8988T (cell line): ENCODE measurements at regions not wholly inside any gene's neighbourhood (a gene's known extent, or its start where the extent isn't known, plus 50 kb on each side); places are given as distances from the start of the nearest gene placed in this dataset.
"Not testable (repeated sequence)": the region's sequence is repeated elsewhere in the genome, so short reads cannot be mapped to it uniquely, and the experiment has no call there.

Experiments used
- DNase-seq: peaks from one replicate; pipeline ENCODE4 v3.0.0; 2011

DNA sequence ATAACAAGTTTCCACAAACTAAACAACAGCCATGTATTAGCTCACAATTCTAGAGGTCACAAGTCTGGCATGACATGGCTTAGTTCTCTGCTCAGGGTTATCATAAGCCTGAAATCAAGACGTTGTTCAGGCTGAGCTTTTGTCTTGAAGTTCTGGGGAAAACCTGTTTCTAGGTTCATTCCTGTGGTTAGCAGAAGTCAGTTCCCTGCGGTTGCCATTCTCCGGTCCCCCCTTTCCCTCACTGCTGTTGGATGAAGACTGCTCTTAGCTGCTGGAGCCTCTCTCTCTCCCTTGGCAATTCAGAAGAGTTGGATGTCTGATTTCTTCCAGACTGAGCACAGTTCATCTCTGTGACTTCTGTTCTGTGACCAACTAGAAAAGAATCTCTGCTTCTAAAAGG, 962.6 kb downstream of the PCDH7 start:
- DNase-seq: no peak

DNA sequence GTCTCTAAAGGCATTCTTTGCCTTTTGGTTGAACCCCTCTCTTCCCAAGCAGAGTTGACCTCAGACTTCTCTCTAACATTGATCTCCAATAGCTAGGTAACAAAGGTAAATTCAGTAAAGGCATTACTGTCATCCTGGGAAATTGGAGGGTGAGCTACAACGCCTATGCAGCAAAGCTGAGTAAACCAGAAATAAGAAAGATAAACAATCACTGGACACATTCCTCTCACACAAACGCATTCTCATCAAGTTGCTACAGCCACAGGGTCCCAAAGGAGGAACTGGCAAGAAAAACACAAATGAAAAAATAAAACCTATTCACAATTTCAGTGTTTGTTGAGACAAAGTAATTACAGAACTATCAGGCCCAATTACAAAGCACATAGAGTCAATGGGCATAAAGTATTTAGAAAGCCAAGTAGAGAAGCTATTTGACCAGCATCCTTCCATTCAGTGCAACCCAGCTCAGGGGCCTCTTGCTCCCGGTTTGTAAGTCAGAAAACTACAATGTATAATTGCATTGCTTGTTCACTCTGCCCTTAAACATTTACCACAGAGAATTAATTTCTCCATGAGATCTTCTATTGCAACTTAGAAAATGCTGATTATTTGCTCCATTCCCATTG, 967.7 kb downstream of the PCDH7 start:
- DNase-seq: no peak

DNA sequence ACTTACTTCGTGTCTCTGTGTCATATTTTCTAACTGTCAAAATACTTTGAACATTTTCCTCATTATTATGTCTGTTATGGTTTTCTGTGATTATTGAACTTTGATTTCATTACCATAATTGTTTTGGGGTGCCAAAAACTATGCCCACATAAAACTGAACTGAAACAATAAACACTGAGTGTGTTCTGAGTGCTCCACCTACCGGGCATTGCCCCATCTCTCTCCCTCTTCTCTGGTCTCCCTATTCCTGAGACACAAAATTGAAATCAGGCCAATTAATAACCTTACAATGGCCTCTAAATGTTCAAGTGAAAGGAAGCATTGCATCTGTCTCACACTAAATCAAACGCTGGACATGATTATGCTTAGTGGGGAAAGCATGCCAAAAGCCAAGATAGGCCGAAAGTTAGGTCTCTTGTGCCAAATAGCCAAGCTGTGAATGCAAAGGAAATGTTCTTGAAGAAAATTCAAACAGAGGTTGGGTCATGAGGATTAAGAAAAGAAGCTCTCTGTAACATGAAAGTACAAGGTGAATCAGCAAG, 972.3 kb downstream of the PCDH7 start:
- DNase-seq: no peak

DNA sequence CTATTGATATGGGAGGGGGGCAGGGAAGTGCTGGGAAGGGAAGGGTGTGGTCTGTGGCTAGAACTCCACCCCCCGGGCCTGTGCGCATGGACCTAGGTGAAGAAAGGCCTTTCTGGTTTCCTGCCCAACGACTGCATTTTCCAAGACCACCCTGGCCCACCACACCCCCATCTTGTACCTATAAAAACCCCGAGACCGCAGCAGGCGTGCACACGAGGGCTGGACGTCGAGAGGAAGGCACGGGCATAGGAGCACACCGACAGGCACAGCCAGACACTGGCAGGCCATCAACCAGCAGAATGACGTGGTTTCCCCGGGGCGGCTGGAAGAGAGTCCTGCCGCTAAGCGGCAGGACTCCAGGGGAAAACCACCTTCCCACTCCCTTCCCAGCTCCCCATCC, 981.1 kb downstream of the PCDH7 start:
- no peak for DNase-seq

DNA sequence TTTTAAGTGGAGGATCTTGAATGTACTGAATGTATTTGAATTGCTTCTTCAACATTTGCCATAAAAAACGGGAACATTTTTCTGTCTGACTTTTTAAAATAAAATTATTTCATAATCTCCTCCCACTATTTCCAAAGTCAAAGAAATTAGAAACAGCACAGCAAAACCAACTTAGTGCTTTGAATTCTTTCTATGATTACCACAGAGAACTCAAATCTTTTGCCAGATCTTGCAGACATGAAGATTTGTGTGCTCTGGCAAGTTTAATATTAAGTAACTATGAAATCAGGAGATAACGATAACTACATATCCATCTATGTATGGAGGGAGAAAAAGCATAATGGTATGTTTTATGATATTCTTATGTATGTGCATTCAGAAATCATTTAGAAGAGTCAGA, 982.2 kb downstream of the PCDH7 start:
- no peak for DNase-seq

DNA sequence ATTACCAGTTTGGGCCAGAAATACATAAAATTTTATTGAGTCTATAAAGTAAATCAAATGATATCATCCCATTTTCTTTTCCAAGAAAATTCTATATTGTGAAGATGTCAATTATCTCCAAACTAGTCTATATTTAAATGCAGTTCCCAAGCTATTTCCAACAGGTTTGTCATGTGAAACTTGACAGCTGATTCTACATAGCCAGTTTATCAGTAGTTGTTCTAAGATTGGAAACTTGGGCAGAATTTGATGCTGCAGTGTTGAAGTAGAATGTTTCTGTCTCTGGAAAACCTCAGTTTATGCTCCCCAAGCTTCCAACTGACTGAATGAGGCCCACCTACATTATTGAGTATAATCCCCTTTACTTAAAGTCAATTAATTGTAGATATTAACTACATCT, 994.1 kb downstream of the PCDH7 start:
- no peak for DNase-seq

DNA sequence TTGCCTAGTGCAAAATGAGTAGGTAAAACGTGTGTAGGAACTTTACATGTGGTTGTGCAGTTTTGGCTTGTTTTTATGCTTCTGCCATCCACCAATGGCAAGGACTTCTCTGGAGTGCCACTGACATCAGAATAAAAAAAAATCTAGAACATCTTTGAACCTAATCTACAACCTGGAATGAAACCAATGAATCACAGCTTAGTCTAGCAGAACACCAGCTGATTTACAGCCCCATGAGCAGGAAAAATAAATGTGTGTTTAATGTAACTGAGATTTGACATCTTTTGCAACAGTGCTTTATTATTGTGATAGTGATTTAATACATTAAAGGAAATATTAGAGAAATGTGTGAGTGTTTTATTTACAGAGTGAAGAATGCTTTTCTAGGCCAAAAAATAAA, 995.1 kb downstream of the PCDH7 start:
- DNase-seq: no peak

DNA sequence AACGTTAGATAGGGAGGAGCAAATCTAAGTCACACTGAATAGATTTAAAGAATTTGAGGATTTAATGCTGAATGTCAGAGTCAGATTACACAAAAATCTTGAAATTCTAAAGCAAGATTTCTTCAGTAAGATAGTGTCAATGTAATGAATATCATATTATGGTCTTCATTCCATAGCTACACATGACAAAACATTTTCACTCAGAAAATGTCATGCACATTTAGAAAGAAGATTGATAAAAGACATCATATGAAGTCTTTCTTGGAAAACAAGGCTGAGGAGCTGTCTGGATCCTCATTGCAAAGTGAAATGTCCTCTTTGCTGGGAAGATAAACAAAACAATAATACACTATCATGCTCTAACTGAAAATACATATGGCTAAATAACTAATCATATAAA, 1006.9 kb downstream of the PCDH7 start:
- DNase-seq: no peak

DNA sequence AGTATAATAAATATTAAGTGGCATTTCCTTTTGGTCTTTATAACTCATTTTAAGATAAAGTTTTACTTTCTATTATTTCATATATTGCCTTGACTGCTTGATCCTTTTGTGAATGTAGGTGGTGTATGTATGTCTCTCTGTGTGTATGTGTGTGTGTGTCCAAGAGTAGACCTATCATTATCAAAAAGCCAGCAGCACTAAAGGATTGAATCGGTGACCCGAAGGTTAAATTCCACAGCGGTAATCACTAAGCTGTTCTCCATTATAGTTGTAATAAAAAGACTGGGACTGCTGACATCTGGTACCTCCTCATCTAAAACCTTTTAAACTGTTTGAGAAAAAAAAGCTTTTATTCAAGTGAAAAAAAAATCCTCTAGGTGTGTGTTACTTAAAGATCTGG, 1014.8 kb downstream of the PCDH7 start:
- no peak for DNase-seq

DNA sequence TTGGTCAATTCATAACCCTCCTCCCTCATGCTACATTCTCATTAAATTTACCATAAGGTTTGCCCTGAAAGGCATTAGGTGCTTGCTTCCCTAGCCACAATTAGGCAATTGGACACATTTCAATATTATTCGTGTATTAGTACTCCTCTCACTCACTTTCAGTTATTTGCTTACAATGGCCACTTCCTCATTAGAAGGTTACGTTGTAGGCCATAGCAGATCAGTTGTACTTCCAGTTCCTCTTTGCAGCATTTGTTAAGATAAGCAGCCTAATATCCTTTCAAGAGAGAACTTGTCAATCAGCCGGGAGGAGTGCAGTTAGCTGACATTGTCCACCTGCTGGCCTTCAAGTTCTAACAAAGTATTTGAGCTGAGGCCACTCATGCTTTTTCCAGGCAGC, 1017.2 kb downstream of the PCDH7 start:
- DNase-seq: no peak

DNA sequence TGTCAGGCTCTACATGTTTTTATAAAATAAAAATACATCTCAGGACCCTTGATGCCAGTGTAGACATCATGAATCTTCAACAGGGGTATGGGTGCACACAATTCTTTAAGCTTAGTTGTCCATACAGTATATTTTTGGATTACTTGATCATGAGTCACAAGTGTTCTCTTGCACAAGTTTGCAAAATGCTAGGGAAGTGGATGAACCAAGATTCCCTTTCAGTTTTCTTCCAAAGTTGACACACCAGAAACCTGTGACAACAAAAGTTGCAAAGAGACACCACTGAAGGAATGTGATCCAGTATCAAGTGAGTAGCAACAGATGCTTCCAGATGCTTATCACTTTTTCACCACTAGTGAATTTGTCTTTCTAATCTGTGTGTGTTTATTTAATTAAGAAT, 1021.2 kb downstream of the PCDH7 start:
- DNase-seq: no peak

DNA sequence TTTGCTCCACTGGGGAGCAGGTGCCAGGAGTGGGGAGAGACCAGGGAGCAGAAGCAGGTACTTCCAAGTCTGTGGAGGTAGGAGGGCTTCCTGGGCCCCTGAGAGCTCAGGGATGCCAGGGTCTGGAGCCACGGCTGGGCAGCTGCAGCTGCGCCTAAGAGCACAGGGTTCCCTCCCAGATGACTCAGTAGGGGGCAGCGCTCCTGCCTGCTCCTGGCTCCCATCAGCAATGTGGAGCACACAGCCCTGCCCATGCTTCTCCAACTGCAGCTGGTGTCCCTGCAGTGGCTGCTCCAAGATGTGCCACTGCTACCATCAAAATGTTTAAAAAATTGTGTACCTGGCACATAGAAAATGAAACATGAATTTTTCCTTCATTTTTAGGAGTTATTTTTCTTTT, 1028.2 kb downstream of the PCDH7 start:
- DNase-seq: no peak

DNA sequence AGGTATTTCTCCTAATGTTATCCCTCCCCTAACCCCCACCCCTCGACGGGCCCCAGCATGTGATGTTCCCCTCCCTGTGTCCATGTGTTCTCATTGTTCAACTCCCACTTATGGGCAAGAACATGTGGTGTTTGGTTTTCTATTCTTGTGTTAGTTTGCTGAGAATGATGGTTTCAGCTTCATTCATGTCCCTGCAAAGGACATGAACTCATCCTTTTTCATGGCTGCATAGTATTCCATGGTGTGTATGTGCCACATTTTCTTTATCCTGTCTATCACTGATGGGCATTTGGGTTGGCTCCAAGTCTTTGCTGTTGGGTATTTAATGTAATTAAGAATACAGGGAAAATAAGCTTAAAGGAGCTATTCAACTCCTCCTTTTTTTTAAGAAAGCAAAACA, 1030.4 kb downstream of the PCDH7 start:
- not testable (repeated sequence) for DNase-seq

DNA sequence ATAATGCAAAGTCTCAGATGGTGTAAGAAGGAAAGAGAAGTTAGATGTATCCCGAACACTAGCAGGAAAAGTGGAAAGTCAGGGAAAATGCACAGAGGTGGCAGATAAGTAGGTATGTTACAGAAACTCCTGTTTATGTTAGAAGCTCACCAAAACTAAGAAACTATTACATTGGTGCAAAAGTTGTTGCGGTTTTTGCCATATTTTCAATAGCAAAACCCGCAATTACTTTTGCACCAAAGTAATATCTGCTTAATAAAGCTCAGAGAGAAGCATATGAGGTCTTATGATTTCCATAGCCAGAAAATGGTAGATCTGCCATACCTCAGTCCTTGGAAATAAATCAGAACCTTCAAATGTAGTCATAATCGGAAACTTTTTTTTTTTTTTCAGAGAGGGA, 1035.6 kb downstream of the PCDH7 start:
- no peak for DNase-seq

DNA sequence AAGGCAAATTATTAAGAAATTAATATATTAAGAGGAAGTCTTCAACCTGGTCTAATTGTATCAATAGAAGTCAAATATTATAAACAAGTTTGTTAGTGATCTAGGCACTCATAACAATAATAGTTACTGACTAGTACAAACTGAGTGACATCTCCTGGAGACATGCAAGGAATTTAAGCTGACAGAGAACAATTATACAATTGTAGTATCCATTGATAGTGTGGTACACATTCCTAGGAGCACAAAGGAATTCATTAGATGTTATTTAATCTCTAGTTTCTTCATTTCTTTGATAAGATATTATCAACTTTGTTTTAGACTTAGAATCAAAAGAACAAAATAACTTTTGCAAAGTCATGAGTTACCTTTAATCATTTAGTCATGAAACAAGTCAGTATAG, 1048.6 kb downstream of the PCDH7 start:
- DNase-seq: no peak

DNA sequence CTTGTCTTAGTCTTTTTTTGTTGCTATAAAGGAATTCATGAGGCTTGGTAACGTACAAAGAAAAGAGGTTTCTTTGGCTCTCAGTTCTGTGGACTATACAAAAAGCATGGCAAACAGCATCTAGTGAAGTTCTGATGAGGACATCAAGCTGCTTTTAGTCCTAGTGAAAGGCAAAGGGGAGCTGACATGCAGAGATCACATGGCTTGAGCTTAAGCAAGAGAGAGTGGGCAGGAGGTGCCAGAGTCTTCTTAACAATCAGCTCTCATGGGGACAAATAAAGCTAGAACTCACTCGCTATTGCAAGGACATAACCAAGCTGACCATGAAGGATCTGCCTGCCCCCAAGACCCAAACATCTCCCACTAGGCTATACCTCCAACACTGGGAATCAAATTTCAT, 1063.1 kb downstream of the PCDH7 start:
- DNase-seq: no peak

DNA sequence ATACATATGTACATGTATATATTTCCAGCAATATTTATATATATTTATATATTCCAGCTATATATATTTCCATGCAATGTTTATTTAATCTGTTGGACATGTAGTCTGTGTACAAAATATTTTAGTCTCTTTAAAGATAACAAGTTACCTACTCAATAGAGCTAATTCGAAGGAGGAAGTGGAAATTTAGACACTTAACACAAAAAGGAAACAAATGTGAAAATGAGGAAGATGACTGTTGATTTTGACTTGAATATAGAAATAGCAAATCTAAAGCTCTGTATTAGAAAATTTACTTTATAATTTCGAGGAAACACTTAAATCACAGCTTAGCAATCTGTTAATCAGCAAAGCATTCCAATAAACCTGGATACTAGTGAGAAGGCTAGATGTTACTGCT, 1064.4 kb downstream of the PCDH7 start:
- no peak for DNase-seq

DNA sequence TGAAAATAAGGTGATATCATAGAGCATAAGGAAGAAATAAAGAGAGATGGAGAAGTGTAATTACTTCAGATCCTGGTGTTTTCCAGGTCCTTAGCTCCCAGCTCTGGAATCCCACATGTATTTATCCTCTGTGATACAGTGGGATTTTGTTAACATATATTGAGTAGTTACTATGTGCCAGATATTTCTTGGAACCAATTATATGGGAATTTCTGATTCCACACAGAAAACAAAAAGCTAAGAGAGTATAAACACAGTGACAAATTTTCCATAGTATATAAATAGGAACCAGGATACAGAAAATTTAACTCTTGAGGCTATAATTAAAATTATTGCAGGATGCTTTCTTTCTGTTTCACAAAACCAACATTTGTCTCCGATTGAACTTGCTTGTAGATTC, 1067.5 kb downstream of the PCDH7 start:
- no peak for DNase-seq

DNA sequence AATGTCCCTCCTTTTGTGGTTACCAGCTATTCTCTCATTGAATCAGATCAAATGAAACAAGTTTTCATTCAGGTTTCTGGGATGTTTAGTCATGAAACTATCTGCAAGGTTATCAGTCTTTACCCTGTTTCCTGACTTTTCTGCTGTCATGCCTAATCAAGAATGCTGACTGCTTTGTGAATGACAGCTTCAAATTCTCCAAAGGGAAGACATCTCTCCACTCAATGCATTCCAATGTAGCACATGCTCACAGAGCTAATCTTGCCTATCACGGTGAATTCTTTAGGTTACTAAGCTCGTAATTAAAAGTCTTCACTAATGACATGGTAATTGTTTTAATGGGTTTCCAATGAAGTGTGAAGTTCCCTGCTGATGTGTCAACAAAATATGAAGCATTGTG, 1068.5 kb downstream of the PCDH7 start:
- no peak for DNase-seq

DNA sequence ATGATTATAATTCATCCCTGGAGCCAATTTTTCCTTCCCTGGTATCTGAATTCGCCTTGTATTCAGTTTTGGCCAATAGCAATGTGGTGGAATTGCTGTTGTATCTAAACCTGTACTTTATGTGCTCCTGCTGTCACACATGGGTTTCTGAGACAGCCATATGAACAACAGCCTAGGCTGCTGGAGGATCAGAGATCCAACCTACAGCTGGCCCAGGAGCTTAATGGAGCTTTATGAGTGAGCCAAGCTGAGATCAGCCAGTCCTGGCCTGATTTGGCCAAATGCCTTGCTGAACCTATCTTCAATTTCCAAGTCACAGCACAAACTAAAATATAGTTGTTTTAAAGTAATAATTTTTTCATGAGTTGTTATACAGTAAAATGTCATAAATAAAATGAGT, 1071.5 kb downstream of the PCDH7 start:
- no peak for DNase-seq

DNA sequence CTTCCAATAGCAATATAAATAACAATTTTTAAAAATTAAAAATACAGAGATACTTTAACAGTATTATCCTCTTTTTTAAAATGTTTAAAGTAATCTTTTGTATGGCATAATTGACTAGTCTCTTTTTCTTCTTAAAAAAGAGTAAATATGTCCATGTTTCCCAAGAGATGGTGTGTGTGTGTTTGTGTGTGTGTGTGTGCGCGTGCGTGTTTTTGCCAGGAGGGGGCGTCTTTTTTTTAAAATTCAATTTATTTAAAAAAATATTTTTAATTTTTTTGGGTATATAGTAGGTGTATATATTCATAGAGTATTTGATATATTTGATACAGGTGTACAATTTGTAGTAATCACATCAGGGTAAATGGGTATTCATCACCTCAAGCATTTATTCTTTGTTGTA, 1073.7 kb downstream of the PCDH7 start:
- no peak for DNase-seq

DNA sequence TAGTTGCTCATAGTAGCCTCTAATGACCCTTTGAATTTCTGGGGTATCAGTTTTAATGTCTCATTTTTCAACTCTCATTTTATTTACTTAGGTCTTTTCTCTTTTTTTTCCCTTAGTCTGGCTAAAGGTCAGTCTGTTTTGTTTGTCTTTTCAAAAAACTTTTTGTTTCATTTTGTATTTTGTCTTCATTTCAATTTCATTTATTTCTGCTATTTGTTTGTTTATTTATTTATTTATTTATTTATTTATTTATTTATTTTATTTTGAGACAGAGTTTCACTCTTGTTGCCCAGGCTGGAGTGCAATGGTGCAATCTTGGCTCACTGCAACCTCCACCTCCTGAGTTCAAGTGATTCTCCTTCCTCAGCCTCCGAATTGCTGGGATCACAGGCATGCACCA, 1076.9 kb downstream of the PCDH7 start:
- DNase-seq: not testable (repeated sequence)

DNA sequence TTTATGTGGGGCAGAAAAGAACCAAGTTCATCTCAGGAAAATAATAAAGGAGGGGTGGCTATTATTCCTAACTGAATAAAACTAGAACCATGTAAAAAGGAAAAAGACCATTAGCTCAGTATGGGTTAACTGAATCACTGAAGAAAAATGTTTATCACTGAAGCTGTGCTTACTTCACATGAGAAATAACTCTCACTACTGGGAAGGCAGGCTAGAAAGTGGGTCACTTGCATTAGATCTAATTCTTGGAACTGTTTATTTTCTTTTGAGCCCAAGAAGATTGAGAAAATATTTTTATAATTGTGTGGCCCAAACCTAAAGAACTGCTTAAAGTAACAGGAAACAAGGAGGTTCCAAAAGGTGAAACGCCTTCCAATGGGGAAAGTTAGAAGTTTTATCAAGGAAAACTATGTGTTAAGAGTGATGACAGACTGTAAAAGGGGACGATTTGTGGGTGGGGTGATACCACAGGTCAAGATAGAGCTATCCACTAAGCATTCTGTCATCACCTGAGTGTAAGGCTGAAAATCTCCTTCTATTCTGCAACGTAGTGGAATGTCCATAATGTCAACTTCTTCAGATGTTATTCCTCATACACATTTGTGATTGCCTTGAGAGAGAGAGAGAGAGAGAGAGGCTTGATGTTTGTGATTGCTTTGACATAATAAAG, 1083.5 kb downstream of the PCDH7 start:
- DNase-seq: no peak

DNA sequence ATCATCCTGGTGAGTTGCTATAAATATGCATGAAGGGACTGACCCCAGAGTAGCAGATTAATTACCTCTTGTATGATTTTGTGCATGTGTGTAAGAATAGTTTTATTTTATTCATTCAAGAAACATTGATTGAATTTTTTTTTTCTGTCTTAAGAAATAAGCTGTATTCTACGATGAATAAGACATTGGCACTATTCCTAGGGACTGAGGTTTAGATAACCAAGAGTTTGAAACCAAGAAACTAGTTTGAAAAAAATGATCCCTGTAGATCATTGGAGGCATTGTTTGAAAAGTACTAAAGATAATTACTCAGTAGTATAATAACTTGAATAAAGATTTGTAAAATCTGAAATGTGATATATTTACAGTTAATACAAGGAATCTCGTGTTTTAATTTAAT, 1086.9 kb downstream of the PCDH7 start:
- no peak for DNase-seq

DNA sequence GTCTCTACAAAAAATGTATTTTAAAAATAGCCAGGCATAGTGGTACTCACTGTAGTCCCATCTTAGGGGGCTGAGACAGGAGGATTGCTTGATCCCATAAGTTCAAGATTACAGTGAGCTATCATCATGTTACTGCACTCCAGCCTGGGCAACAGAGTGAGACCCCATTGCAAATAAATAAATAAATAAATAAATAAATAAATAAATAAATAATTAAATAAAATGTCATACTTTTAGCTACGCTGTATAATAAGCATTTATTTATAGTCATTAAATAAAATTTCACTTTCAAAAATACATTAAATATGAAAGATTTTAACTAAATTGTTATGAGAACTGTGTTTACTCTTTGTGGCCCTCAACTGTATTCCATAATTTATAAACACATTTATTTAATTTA, 1124.2 kb downstream of the PCDH7 start:
- no peak for DNase-seq
